ENCODE measurements at regions not wholly inside any gene's neighbourhood (a gene's known extent, or its start where the extent isn't known, plus 50 kb on each side); places are given as distances from the start of the nearest gene placed in this dataset.
A peak's percentile ranks its signal among the peaks of the same experiment; 100 is the strongest.

DNA sequence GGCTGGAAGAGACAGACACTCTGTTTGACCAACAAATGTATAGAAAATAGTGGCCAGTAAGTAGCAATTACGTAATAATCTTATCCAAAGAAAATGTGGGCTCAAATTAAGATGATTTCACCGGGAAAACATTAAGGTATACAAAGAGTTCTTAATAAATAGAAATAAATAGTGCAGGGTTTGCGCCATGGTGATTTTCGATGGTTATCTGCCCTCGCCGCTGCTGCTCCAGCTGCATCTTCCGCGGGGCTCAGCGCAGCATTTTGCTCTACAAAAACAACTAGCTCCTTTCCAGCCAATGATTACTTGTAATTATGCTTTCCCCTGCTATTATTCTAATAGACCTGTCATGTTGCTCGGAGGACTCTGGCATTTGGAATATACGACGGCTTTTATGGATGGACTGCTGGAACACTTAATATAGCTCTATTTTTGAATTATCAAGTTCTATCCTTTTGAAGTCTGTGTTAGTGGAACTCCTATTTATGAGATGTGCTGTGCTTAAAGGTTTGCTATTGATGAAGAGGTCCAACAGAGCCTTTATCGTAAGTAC, 103.8 kb downstream of the BUB3 start:
- no peak overlapping the region for H3K4me3 Mint-ChIP-seq
- ATAC-seq (ENCODE audit: low read depth in 2 of 2) (no peak), DNase-seq (no peak)
- peaks cover 5% of the 10 kb centered on the region for H3K27me3 Mint-ChIP-seq
- H3K36me3 ChIP-seq (ENCODE audit: control insufficient read depth, insufficient read depth, low read length): no peaks in the 10 kb centered on the region
- no peaks in the 10 kb centered on the region for H3K9me3 ChIP-seq (ENCODE audit: control insufficient read depth in 2 of 2, low read length in 2 of 2)
- peaks cover 8% of the 10 kb centered on the region for H3K36me3 Mint-ChIP-seq
- no peak overlapping the region for H3K27ac ChIP-seq (ENCODE audit: insufficient read depth, low read length, poor library complexity, severe bottlenecking)
- H3K9me3 Mint-ChIP-seq: peaks cover 0 to 5% (median 0%) of the 10 kb centered on the region in 7 donors
- H3K4me1 Mint-ChIP-seq: no peaks in the 10 kb centered on the region
- H3K4me1 ChIP-seq (ENCODE audit: control insufficient read depth, insufficient read depth, low read length, poor library complexity, severe bottlenecking): no peaks in the 10 kb centered on the region
- H3K4me3 ChIP-seq (ENCODE audit: low read depth, low read length): no peak overlapping the region
- no peaks in the 10 kb centered on the region for H3K27me3 ChIP-seq (ENCODE audit: control insufficient read depth, insufficient read depth, low read length)
- no peak overlapping the region for H3K27ac Mint-ChIP-seq

DNA sequence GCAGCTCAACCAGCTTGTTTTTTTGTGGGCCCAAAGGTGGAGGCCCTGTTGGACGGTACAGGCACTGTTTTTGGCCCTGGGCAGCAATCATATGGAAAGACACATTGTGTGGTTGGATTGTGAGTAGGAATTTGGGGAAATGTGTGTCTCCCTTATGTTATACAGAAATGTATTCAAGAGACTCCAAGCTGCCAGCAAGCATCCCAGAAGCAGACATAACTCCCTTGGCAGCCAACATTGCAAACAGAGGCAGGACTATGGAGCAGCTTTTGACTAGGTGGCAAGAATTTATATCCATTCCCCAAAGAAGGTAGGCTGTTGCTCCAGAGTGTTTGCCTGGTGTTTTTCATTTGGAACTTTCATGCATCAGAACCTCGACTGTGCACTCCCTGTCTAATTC, 104.9 kb downstream of the BUB3 start:
- H3K9me3 ChIP-seq (ENCODE audit: control insufficient read depth in 2 of 2, low read length in 2 of 2): no peaks in the 10 kb centered on the region
- peaks cover 0 to 5% (median 0%) of the 10 kb centered on the region in 7 donors for H3K9me3 Mint-ChIP-seq
- H3K36me3 Mint-ChIP-seq: peaks cover 8% of the 10 kb centered on the region
- H3K36me3 ChIP-seq (ENCODE audit: control insufficient read depth, insufficient read depth, low read length): no peaks in the 10 kb centered on the region
- no peak for ATAC-seq (ENCODE audit: low read depth in 2 of 2)
- H3K27ac ChIP-seq (ENCODE audit: insufficient read depth, low read length, poor library complexity, severe bottlenecking): no peak overlapping the region
- H3K4me1 ChIP-seq (ENCODE audit: control insufficient read depth, insufficient read depth, low read length, poor library complexity, severe bottlenecking): no peaks in the 10 kb centered on the region
- peaks cover 5% of the 10 kb centered on the region for H3K27me3 Mint-ChIP-seq
- H3K4me3 ChIP-seq (ENCODE audit: low read depth, low read length): no peak overlapping the region
- H3K4me1 Mint-ChIP-seq: no peaks in the 10 kb centered on the region
- no peak overlapping the region for H3K27ac Mint-ChIP-seq
- no peaks in the 10 kb centered on the region for H3K27me3 ChIP-seq (ENCODE audit: control insufficient read depth, insufficient read depth, low read length)
- DNase-seq: no peak
- H3K4me3 Mint-ChIP-seq: no peak overlapping the region

DNA sequence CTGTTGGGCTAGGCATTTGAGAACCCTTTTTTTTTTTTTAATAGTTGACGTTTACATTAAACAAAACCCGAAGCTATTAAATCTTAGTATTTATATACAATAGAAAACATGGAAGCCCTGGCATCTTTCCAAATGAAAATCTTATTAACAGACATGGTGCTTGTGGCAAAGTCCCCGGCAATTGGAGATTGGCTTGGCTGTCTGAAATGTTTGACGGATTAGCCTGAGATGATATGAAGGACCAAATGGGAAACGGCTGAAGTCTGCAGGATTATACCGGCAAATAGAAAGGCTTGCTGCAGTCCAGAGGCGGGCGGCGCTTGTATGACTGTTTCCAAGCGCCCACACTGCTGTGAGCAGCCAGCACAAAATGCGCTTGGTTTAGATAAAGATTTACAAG, 105.6 kb downstream of the BUB3 start:
- ATAC-seq (ENCODE audit: low read depth in 2 of 2) (no peak), DNase-seq (no peak)
- Mint-ChIP-seq H3K27me3 (peaks cover 5% of the 10 kb centered on the region), H3K4me1 (no peaks in the 10 kb centered on the region), H3K36me3 (peaks cover 8% of the 10 kb centered on the region), H3K27ac (no peak overlapping the region), H3K4me3 (no peak overlapping the region), H3K9me3 (peaks cover 0 to 5% (median 0%) of the 10 kb centered on the region in 7 donors)
- H3K27me3 ChIP-seq (ENCODE audit: control insufficient read depth, insufficient read depth, low read length): no peaks in the 10 kb centered on the region
- no peaks in the 10 kb centered on the region for H3K9me3 ChIP-seq (ENCODE audit: control insufficient read depth in 2 of 2, low read length in 2 of 2)
- no peaks in the 10 kb centered on the region for H3K36me3 ChIP-seq (ENCODE audit: control insufficient read depth, insufficient read depth, low read length)
- no peaks in the 10 kb centered on the region for H3K4me1 ChIP-seq (ENCODE audit: control insufficient read depth, insufficient read depth, low read length, poor library complexity, severe bottlenecking)
- no peak overlapping the region for H3K4me3 ChIP-seq (ENCODE audit: low read depth, low read length)
- no peak overlapping the region for H3K27ac ChIP-seq (ENCODE audit: insufficient read depth, low read length, poor library complexity, severe bottlenecking)

DNA sequence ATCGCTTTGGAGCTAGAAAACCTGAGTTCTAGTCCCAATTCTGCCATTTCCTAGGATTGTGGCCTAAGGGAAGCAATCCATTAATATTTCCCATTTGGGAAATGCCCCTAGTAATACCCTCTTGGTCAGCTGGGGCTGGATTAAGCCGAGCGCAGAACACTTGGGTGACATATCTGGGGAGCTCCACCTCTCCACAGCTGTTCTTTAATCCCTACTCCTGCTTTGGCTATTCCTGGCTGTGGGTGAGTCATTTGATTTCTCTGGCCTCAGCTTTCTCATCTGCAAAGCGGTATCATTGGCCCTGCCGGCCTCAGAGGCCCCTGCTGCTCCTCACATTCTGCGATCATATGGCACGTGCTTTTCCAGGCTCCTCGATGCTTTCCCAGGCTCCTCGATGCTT, 108.3 kb downstream of the BUB3 start:
- Histone ChIP-seq H3K27me3 (ENCODE audit: control insufficient read depth, insufficient read depth, low read length) (no peaks in the 10 kb centered on the region), H3K36me3 (ENCODE audit: control insufficient read depth, insufficient read depth, low read length) (no peaks in the 10 kb centered on the region), H3K27ac (ENCODE audit: insufficient read depth, low read length, poor library complexity, severe bottlenecking) (no peak overlapping the region), H3K4me1 (ENCODE audit: control insufficient read depth, insufficient read depth, low read length, poor library complexity, severe bottlenecking) (no peaks in the 10 kb centered on the region), H3K4me3 (ENCODE audit: low read depth, low read length) (no peak overlapping the region), H3K9me3 (ENCODE audit: control insufficient read depth in 2 of 2, low read length in 2 of 2) (no peaks in the 10 kb centered on the region)
- no peak overlapping the region for H3K4me3 Mint-ChIP-seq
- peak overlapping the region in 1 of 3 donors; percentile 16 for H3K27ac Mint-ChIP-seq
- DNase-seq: no peak
- ATAC-seq (ENCODE audit: low read depth in 2 of 2): no peak
- peaks cover 0 to 2% (median 0%) of the 10 kb centered on the region in 7 donors for H3K9me3 Mint-ChIP-seq
- H3K4me1 Mint-ChIP-seq: no peaks in the 10 kb centered on the region
- peaks cover 12% of the 10 kb centered on the region for H3K36me3 Mint-ChIP-seq
- peaks cover 5% of the 10 kb centered on the region for H3K27me3 Mint-ChIP-seq

DNA sequence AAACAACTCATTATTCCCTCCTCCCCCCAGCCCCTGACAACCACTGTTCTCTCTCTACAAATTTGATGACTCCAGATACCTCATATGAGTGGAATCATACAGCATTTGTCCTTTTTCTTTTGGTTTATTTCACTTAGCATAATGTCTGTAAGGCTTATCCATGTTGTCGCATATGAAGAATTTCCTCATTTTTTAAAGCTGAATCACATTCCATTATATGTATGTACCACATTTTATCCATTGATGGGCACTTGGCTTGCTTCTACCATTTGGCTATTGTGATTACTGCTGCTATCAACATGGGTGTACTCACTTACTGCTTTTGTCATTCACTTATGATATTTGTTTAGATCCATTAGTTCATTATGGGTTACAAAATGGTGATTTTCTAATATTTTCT, 112.8 kb downstream of the BUB3 start:
- no peak overlapping the region for H3K4me3 Mint-ChIP-seq
- no peak for DNase-seq
- peaks cover 12% of the 10 kb centered on the region for H3K36me3 Mint-ChIP-seq
- no peak overlapping the region for H3K27ac Mint-ChIP-seq
- ATAC-seq (ENCODE audit: low read depth in 2 of 2): no peak
- H3K9me3 ChIP-seq (ENCODE audit: control insufficient read depth in 2 of 2, low read length in 2 of 2): no peaks in the 10 kb centered on the region
- no peaks in the 10 kb centered on the region for H3K4me1 ChIP-seq (ENCODE audit: control insufficient read depth, insufficient read depth, low read length, poor library complexity, severe bottlenecking)
- no peak overlapping the region for H3K27ac ChIP-seq (ENCODE audit: insufficient read depth, low read length, poor library complexity, severe bottlenecking)
- peaks cover 2% of the 10 kb centered on the region for H3K27me3 ChIP-seq (ENCODE audit: control insufficient read depth, insufficient read depth, low read length)
- no peaks in the 10 kb centered on the region for H3K27me3 Mint-ChIP-seq
- no peak overlapping the region for H3K4me3 ChIP-seq (ENCODE audit: low read depth, low read length)
- H3K36me3 ChIP-seq (ENCODE audit: control insufficient read depth, insufficient read depth, low read length): no peaks in the 10 kb centered on the region
- H3K9me3 Mint-ChIP-seq: peaks cover 0 to 2% (median 0%) of the 10 kb centered on the region in 7 donors
- peaks cover 0 to 4% (median 1%) of the 10 kb centered on the region in 4 donors for H3K4me1 Mint-ChIP-seq

DNA sequence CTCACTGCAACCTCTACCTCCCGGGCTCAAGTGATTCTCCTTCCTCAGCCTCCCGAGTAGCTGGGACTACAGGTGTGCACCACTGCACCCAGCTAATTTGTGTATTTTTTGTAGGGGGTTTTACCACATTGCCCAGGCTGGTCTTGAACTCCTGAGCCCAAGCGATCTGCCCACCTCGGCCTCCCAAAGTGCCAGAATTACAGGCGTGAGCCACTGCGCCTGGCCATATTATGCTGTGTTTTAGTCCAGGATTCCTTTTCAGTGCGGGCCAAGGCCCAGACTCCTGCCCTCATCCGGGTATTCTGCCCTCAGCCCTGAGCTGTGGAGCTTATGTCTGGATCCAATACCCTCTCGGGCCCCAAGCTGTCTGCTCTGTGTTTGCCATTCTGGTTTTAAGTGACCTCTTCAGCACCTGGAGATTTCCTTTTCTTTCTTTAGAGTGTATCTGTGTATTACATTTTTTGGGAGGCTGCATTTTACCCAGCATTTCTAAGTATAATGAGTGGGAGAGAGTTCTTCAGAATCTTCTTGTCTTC, 114.9 kb downstream of the BUB3 start:
- H3K9me3 ChIP-seq (ENCODE audit: control insufficient read depth in 2 of 2, low read length in 2 of 2): no peaks in the 10 kb centered on the region
- Mint-ChIP-seq H3K4me3 (no peak overlapping the region), H3K27ac (no peak overlapping the region), H3K9me3 (peaks cover 0 to 2% (median 0%) of the 10 kb centered on the region in 7 donors), H3K4me1 (peaks cover 0 to 4% (median 4%) of the 10 kb centered on the region in 4 donors), H3K36me3 (peaks cover 12% of the 10 kb centered on the region), H3K27me3 (no peaks in the 10 kb centered on the region)
- ATAC-seq (ENCODE audit: low read depth in 2 of 2): no peak
- no peak overlapping the region for H3K27ac ChIP-seq (ENCODE audit: insufficient read depth, low read length, poor library complexity, severe bottlenecking)
- no peak for DNase-seq
- no peak overlapping the region for H3K4me3 ChIP-seq (ENCODE audit: low read depth, low read length)
- no peaks in the 10 kb centered on the region for H3K36me3 ChIP-seq (ENCODE audit: control insufficient read depth, insufficient read depth, low read length)
- peaks cover 2% of the 10 kb centered on the region for H3K27me3 ChIP-seq (ENCODE audit: control insufficient read depth, insufficient read depth, low read length)
- no peaks in the 10 kb centered on the region for H3K4me1 ChIP-seq (ENCODE audit: control insufficient read depth, insufficient read depth, low read length, poor library complexity, severe bottlenecking)

DNA sequence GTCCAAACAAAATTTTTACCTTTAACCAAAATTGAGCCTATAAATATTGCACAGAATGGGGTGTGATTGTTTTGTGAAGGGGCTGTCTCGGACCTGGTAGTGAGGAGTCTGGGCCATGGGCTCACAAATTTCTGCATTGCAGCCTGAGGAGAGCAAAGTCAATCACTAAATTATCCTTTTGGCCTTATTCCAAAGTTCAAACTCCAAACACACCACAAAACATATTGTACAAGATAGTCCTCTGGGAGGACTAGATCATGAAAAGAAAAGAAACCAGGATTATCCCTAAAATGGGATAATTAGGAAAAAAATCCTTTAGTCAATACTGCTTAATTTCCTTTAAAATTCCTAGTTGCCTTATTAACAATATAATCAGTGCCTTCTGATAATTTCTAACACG, 115.5 kb downstream of the BUB3 start:
- Mint-ChIP-seq H3K36me3 (peaks cover 12% of the 10 kb centered on the region), H3K27ac (no peak overlapping the region), H3K4me1 (peaks cover 0 to 4% (median 4%) of the 10 kb centered on the region in 4 donors), H3K27me3 (peaks cover 3% of the 10 kb centered on the region), H3K4me3 (no peak overlapping the region), H3K9me3 (peaks cover 0 to 2% (median 0%) of the 10 kb centered on the region in 7 donors)
- Histone ChIP-seq H3K4me3 (ENCODE audit: low read depth, low read length) (no peak overlapping the region), H3K36me3 (ENCODE audit: control insufficient read depth, insufficient read depth, low read length) (no peaks in the 10 kb centered on the region), H3K4me1 (ENCODE audit: control insufficient read depth, insufficient read depth, low read length, poor library complexity, severe bottlenecking) (no peaks in the 10 kb centered on the region), H3K27ac (ENCODE audit: insufficient read depth, low read length, poor library complexity, severe bottlenecking) (no peak overlapping the region), H3K27me3 (ENCODE audit: control insufficient read depth, insufficient read depth, low read length) (peaks cover 2% of the 10 kb centered on the region), H3K9me3 (ENCODE audit: control insufficient read depth in 2 of 2, low read length in 2 of 2) (no peaks in the 10 kb centered on the region)
- DNase-seq (no peak), ATAC-seq (ENCODE audit: low read depth in 2 of 2) (no peak)

DNA sequence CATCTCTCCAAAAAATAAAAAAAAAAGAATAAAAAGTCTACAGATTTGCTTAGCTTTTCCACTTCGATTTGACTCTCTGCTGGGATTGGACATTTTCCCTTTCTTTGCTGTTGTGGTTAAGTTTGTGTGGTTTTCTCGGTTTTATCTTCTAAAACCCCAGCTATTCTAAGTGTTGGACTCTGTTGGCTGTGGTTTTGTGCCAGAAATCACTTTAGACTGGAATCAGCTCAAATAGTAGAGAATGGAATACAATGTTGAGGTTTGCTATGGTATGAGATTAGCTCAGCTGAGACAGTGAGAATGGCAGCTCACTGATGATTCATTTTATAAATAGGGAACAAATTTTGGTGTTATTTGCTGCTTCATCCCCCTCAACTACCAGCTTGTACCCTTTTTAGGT, 116.0 kb downstream of the BUB3 start:
- no peak overlapping the region for H3K4me3 ChIP-seq (ENCODE audit: low read depth, low read length)
- no peak overlapping the region for H3K27ac ChIP-seq (ENCODE audit: insufficient read depth, low read length, poor library complexity, severe bottlenecking)
- H3K4me3 Mint-ChIP-seq: no peak overlapping the region
- no peaks in the 10 kb centered on the region for H3K9me3 ChIP-seq (ENCODE audit: control insufficient read depth in 2 of 2, low read length in 2 of 2)
- H3K36me3 ChIP-seq (ENCODE audit: control insufficient read depth, insufficient read depth, low read length): no peaks in the 10 kb centered on the region
- peaks cover 2% of the 10 kb centered on the region for H3K27me3 ChIP-seq (ENCODE audit: control insufficient read depth, insufficient read depth, low read length)
- peaks cover 12% of the 10 kb centered on the region for H3K36me3 Mint-ChIP-seq
- H3K4me1 Mint-ChIP-seq: peaks cover 0 to 7% (median 5%) of the 10 kb centered on the region in 4 donors
- peaks cover 8% of the 10 kb centered on the region for H3K27me3 Mint-ChIP-seq
- DNase-seq (no peak), ATAC-seq (ENCODE audit: low read depth in 2 of 2) (no peak)
- H3K27ac Mint-ChIP-seq: no peak overlapping the region
- no peaks in the 10 kb centered on the region for H3K4me1 ChIP-seq (ENCODE audit: control insufficient read depth, insufficient read depth, low read length, poor library complexity, severe bottlenecking)
- peaks cover 0 to 2% (median 0%) of the 10 kb centered on the region in 7 donors for H3K9me3 Mint-ChIP-seq
